IMR-90 (cell line): ENCODE measurements at regions not wholly inside any gene's neighbourhood (a gene's known extent, or its start where the extent isn't known, plus 50 kb on each side); places are given as distances from the start of the nearest gene placed in this dataset.

Experiments
- CEBPB ChIP-seq: IDR thresholded peaks from 2 replicates; pipeline ENCODE4 v1.6.1; 2012; ENCODE audit warnings: low read depth, low read length, improper control_type of control experiment
- CTCF ChIP-seq: conservative IDR thresholded peaks from 2 replicates; pipeline ENCODE4 v1.5.1; 2012; ENCODE audit warnings: mild to moderate bottlenecking, low read depth, low read length, improper control_type of control experiment
- ELK1 ChIP-seq: fragments of 150-350 bp; IDR thresholded peaks from 2 replicates; pipeline ENCODE4 v1.6.1; 2016; ENCODE audit warnings: low read depth, mild to moderate bottlenecking, low read length, moderate library complexity, borderline replicate concordance
- MAZ ChIP-seq: IDR thresholded peaks from 2 replicates; pipeline ENCODE4 v1.6.1; 2012; ENCODE audit warnings: low read depth, mild to moderate bottlenecking, low read length, improper control_type of control experiment, moderate library complexity, borderline replicate concordance
- MXI1 ChIP-seq: IDR thresholded peaks from 2 replicates; pipeline ENCODE4 v1.6.1; 2012; ENCODE audit warnings: low read depth, mild to moderate bottlenecking, low read length, moderate library complexity, borderline replicate concordance
- POLR2A ChIP-seq: IDR thresholded peaks from 2 replicates; pipeline ENCODE4 v1.6.1; 2012; ENCODE audit warnings: mild to moderate bottlenecking, low read depth, low read length
- RAD21 ChIP-seq: IDR thresholded peaks from 2 replicates; pipeline ENCODE4 v1.6.1; 2012; ENCODE audit warnings: low read length, improper control_type of control experiment
- RFX5 ChIP-seq: IDR thresholded peaks from 2 replicates; pipeline ENCODE4 v1.8.0; 2012; ENCODE audit warnings: low read depth, mild to moderate bottlenecking, low read length, moderate library complexity
- TF ChIP-seq, protein P1 (sequence below): fragments of 150-350 bp; IDR thresholded peaks from 2 replicates; pipeline ENCODE4 v1.6.1; 2017; ENCODE audit warnings: mild to moderate bottlenecking, antibody characterized with exemption, low read length, low read depth

DNA sequence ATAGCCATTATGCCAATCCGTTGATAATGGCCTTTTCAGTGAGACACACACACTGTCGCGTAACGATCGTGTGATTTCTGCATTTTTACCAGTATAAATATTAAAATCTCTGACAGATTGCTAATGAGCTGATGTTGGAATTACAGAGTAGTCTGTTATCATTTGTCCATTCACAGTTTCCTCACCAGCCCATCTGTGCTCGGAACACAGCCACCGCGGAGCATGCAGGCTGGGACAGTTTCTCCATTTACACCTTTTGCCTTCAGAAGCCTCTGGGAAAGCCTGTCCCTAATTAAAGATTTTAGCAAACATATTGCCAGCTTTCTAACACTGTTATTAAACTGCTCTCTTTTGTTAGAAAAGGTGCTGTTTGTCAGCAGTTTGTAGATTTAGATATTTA lies 82.2 kb upstream of the BARHL2 start:
- TF ChIP-seq CTCF = no peak
- TF ChIP-seq MAZ = no peak
- TF ChIP-seq POLR2A = no peak
- TF ChIP-seq RFX5 = no peak
- no peak for TF ChIP-seq CEBPB
- TF ChIP-seq RAD21 = no peak
- TF ChIP-seq, protein P1, sequence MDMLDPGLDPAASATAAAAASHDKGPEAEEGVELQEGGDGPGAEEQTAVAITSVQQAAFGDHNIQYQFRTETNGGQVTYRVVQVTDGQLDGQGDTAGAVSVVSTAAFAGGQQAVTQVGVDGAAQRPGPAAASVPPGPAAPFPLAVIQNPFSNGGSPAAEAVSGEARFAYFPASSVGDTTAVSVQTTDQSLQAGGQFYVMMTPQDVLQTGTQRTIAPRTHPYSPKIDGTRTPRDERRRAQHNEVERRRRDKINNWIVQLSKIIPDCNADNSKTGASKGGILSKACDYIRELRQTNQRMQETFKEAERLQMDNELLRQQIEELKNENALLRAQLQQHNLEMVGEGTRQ = no peak
- no peak for TF ChIP-seq ELK1
- no peak for TF ChIP-seq MXI1
